Liver (tissue), 2 donors: ENCODE measurements at regions not wholly inside any gene's neighbourhood (a gene's known extent, or its start where the extent isn't known, plus 50 kb on each side); places are given as distances from the start of the nearest gene placed in this dataset.

Experiments used
- REST ChIP-seq: IDR thresholded peaks from 2 replicates; pipeline ENCODE4 v1.6.1; 2016; ENCODE audit warnings: antibody characterized with exemption, mild to moderate bottlenecking
- YY1 ChIP-seq: IDR thresholded peaks from 2 replicates; pipeline ENCODE4 v1.6.1; 2016; ENCODE audit warnings: antibody characterized with exemption, mild to moderate bottlenecking
- TF ChIP-seq, protein P1 (sequence below): fragments of 150-350 bp; IDR thresholded peaks from 2 replicates; pipeline ENCODE4 v1.5.1; 2017; ENCODE audit warnings: improper control_type of control experiment, low read depth, low read length; ENCODE audit not compliant: missing input control
- donor health status: healthy.

GRCh38 chr22:49147171-49147570 is 680.5 kb downstream of the BRD1 start:
- TF ChIP-seq, protein P1, sequence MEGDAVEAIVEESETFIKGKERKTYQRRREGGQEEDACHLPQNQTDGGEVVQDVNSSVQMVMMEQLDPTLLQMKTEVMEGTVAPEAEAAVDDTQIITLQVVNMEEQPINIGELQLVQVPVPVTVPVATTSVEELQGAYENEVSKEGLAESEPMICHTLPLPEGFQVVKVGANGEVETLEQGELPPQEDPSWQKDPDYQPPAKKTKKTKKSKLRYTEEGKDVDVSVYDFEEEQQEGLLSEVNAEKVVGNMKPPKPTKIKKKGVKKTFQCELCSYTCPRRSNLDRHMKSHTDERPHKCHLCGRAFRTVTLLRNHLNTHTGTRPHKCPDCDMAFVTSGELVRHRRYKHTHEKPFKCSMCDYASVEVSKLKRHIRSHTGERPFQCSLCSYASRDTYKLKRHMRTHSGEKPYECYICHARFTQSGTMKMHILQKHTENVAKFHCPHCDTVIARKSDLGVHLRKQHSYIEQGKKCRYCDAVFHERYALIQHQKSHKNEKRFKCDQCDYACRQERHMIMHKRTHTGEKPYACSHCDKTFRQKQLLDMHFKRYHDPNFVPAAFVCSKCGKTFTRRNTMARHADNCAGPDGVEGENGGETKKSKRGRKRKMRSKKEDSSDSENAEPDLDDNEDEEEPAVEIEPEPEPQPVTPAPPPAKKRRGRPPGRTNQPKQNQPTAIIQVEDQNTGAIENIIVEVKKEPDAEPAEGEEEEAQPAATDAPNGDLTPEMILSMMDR: no peak
- TF ChIP-seq REST (no peak), YY1 (no peak)
